ENCODE measurements at regions not wholly inside any gene's neighbourhood (a gene's known extent, or its start where the extent isn't known, plus 50 kb on each side); places are given as distances from the start of the nearest gene placed in this dataset.
A peak's percentile ranks its signal among the peaks of the same experiment; 100 is the strongest.
"Not testable (repeated sequence)": the region's sequence is repeated elsewhere in the genome, so short reads cannot be mapped to it uniquely, and the experiment has no call there.

DNA sequence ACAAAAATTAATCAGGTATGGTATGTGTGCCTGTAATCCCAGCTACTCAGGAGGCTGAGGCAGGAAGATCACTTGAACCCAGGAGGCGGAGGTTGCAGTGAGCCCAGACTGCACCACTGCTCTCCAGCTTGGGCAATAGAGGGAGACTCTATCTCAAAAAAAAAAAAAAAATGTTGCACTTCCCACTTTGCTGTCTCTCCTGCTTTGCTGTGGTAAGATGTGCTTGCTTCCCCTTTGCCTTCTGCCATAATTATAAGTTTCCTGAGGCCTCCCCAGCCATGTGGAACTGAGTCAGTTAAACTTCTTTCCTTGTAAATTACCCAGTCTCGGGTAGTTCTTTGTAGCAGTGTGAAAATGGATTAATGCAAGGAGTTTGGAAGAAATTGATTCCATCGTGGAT is 120.3 kb upstream of the CFAP20DC start:
- DNase-seq: not testable (repeated sequence)

DNA sequence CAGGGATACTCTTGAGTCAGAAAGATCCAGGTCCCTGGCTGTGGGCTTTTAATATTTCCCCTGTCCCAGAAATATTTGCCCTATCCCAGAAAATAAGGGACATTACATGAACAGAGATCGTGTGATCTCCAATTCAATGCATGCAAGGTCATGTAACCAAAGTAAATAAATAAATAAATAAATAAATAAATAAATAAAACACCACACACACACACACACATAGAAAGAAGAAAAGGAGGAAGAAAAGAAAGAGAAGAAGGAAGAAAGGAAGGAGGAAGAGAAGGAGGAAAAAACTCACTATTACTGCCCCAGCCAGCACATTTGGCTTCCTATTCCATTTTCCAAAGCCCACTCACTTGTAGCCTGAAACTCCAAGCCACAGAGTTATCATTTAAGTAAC is 117.9 kb upstream of the CFAP20DC start:
- no peak for DNase-seq

DNA sequence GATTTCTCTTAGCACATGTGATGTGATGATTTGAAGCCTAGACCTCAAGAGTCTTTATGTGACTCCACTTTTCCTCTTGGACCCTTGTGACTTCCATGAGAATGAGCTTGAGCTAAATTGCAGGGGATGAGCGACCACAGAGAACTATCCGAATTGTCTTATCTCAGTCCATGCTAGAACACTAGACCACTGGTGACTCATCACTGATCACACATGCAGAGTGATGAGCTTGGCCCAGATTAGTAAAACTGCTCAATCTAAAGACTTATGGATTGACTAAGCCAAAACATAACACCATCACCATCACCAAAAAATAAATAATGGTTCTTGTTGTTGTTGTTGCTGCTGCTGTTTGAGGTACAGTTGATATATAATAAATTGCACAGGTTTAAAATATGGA is 114.1 kb upstream of the CFAP20DC start:
- DNase-seq: no peak

DNA sequence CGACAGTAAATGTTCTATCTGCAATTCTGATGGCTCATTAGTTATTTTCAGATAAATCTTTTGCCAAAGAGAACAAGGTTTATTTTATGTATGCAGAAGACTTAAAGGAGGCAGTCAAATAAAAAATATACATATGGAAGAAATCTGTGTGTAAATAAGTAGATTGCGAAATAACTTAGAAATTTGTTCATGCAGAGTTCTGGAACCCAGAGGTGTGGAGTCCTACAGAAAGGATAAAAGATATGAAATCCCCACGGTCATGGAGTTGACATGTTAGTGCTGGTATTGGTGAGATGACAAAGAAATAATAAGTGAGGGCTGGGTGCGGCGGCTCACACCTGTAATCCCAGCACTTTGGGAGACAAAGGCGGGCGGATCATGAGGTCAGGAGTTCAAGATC is 111.2 kb upstream of the CFAP20DC start:
- DNase-seq: no peak

DNA sequence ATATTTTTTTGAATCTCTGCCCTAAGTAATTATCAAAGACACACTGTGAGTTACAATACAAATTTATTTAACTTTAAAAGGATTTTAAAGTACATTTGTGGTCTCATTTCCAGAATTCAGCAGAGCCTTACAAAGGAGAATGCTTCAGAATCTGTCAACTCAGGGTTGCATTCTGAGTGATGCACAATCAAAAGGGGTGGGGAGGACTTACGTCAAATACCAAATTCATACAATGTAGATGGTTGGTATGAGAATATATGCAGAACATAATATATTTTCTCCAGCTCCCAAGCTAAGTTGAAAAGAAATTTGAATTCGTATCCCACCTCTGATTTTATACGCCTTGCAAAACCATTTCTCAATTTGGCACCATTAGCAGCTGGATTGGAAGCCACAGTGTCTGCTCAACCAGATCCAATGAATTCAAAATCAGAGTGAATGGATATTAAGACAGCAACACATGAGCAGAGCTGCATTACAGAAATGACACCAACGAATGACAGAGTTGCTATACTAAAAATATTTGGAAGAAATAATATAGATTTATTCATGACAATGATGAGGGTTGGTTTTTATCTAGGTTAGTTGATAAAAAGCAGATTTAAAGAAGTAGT is 110.4 kb upstream of the CFAP20DC start:
- DNase-seq: no peak

DNA sequence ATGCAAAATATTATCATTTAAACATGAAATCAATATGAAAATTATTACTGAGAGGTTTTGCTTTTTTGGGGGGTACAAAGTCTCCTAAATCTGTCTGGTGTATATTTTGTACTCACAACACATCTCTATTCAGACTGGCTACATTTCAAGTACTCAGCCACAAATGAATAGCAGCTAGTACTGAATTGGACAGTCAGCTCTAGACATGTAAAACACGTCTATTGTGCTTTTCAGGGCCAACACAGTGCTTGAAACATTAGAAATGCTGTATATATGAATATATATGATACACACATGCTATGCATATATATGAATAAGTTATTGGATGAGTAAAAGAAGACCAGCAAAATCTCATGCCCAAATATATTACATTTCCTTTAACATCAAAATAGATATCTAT is 103.8 kb upstream of the CFAP20DC start:
- no peak for DNase-seq

DNA sequence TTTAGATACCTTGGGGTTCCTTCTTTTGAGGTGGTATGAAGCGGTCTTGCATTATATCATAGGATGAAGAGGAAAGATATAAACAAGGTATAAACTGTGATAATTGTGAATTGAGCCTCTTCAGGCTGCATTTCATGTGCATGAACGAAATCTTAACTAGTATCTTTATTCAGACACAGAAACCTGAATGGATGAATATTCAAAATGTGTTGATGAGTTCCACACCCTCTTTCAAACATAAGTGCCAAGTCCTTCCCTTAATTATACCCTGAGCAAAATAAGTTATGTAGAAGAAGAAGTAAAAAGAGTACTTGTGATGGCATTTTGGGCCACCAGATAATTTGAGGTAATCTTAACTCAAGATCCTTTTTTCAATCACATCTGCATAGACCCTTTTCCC is 103.1 kb upstream of the CFAP20DC start:
- no peak for DNase-seq

DNA sequence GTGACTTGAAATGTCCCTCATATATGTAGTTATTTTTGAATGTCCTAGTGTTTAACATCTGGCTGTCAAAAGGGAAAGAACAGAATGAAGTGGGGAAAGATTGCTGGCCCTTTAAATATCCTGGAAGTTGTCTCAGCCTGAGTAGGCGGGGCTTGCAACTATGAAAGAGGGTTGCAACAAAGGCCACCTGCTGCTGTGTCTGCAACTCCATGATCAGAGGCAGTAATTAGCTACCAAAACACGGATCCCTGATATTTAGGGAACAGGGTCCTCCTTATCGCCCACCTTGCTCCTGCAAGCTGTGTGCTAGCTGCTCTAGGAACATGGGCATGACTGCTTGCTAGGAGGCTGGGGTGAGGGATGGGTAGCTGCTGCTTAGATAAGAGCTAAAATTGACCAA is 100.2 kb upstream of the CFAP20DC start:
- no peak for DNase-seq

DNA sequence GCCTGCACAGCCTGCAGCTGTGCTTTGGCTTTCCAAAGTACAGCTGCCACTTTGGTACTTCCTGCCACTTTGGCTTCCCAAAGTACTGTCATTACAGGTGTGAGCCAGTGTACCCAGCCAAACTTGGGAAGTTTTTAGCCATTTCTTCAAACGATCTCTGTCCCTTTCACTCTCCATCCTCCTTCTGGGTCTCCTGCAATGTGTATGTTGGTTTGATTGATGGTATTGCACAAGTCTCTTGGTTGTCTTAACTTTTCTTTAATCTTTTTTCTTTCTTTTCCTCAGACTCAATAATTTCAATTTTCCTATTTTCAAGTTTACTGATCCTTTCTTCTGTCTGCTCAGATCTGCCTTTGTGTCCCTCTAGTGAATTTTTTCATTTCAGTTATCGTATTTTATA is 99.3 kb upstream of the CFAP20DC start:
- no peak for DNase-seq

DNA sequence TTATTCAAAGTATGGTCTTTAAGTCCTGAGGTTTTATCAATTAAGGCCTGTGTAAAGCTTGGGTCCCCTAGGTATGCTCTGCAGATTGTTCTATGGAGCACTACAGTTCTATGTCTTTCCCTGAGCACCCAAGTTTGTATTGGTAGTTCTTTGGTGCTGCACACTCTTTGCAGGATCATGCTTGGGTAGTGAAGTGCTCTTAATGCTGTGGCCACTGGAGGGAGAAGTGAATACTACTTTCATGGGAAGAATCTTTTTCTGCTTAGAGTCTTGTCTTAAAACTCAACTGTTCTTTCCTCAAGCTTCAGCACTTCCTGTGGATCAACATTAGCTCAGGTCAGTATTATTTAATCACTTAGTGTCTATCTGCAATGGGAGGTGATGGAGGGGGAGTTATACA is 93.6 kb upstream of the CFAP20DC start:
- no peak for DNase-seq

DNA sequence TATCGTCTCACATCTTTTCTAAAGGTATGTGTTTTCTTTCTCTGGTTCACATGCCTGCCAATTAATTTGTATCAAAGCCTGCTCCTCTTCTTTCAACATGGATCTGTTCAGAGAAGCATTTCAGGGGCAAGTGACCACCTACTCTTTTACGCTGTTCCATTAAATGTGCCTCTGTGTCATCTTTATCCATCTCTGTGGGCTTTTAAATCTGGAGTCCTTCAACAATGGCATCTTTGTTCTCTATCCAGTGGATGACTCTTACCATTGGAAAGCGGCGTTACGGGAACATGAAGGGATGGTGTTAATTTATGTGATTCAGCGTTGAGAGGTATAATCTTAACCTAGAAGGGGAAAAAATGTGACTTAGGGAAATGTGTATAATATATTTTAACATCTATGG is 92.7 kb upstream of the CFAP20DC start:
- DNase-seq: no peak

DNA sequence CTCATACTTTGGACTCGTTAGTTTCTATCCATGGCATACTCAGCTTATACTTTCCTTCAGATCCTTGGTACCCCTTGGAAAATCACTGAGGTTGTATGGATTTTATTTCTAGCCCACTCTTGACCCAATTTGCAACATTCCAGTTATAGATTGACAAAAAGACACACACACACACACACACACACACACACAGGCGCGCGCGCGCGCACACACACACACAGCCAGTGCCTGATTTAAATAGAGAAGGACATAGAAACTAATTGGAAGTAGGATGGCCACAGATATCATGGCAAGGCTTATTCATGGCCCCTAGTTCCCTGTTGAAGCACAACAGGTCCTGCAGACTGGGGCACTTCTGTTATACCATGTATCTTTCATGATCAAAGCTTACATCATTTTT is 89.1 kb upstream of the CFAP20DC start:
- no peak for DNase-seq

DNA sequence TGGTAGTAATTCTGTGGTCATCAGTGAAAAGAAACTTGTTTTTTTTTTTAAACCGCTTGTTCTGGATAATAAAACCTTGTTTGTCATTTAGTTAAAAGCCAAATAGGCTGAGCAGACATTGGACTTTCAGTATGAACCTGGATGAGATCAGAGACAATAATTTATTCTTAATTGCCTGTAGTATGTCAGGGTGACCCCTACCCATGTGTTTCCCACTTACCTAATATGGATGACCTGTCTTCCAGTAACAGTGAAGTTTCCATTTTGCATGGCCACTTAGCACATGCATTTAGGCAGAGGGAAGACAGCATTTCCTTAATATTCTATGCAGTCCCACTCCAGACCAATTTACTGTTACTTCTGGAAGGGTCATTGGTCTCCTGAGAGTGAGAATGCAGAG is 87.6 kb upstream of the CFAP20DC start:
- no peak for DNase-seq

DNA sequence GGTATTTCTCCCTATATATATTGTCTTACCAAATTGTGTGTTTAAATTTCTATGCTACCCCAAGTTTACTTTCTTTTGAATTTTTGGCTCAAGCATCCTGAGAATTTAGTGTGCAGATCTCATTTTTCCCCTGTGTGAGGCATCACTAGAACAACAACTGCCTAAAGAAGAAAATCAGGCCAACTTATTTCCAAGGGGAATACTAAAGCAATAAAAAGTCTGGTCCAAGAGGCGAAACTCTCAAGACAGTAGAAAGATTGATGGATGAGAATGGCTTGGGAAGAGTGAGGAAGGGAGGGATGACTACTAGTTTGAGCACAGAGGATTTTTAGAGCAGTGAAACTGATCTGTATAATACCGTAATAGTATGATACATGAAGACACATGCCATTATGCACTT is 86.3 kb upstream of the CFAP20DC start:
- no peak for DNase-seq

DNA sequence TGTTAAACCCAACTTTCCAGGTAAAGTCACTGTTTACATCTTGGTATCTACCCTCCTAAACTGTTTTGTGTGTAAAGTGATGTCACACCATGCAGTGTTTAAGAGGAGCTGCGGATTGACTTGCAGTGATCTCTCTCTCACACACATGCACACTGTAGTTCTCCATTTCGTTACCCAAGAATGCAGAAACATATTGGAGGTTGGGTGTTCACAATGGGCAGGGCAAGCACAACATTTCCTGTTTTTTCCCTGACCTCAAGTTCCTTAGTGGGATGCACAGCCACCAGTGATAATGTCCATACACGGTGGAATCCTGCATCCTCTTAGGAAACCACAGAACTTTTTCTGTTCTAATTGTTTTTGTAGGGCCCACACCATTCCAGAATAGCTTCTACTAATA is 85.3 kb upstream of the CFAP20DC start:
- DNase-seq: no peak

DNA sequence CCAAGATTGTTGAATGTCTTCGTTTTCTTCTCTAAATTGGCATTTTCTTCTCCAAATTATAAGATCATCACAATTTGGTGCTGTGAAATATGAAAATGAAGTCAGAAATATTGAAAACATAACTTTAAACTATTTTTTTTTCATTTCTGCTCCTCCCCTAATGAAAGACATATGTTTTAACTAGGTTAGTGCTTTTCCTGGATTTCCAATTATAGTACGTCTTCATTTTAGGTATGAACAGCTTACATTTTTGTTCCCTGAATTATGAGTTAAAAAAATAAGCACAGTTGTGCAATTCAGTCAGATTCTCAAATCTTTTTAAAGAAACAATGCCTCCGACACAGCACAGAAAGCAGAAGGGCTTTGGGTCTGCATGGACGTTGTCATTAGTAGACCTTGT is 83.5 kb upstream of the CFAP20DC start:
- DNase-seq: no peak

DNA sequence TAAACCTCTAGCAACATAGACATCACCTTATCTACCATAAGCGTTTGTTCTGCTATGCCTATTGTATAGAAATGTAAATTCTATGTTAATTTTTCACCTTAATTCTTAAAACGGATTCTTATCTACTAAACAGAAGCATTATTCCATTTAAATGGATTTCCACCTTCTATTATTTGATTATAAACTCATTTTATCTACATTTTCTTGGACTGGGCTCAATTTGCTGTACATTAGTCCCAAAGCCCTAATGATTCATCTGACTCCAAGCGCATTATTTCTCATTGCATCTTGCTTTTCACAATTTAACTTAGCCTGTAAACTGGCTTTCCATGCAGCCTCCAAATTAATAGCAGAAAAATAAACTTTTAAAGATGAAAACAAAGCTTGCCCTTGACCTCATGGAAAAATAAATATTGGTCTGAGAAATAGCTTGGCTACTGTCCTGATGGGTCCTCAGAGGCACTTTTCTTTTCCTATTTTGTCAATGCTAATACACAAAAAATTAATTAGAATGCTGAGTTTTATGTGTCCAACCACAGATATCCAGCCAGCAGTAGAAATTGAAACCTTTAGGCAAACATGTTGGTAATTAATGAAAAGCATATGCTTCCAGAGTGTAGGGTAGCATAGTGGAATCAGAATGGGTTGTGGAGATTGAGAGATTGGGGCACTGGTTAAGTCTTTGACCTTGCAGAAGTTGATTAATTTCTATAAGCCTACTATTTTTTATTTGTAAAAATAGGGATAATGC is 81.4 kb upstream of the CFAP20DC start:
- no peak for DNase-seq

DNA sequence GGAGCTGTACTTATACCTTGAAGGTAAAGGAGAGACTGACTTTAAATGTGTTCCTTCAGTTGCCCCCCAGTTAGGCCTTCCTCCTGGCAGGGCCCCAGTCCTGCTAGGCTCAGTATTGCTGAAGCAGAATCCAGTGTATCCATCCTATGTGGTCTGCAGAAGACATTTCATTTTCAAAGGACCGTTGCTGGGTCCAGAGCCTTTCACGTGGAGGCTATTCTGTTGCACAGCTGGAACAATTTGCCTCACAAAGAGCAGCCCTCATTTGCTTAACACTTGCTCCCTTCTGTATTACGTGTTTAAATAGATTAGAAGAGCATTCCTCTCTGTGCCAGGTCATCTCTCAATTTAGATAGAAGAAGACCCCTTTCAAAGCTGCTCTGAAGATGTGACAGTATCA is 78.9 kb upstream of the CFAP20DC start:
- DNase-seq: no peak

DNA sequence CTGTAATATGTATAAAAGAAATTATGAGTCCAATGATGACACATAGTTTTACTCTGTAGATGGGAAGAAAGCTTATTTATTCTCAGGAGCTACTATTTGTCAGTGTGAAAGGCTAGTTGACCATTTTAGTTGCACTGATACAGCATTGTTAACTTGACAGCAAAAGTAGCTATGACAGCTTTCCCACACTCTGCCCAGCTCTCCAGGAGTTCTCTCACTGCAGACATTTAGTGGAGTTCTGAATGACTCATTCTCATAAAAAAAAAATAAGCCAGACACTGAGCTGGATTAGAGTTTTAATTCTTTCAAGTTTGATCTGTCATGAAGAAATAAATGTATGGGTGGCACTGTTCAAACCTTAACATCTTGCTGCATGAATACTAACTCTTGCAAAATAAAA is 77.2 kb upstream of the CFAP20DC start:
- DNase-seq: no peak

DNA sequence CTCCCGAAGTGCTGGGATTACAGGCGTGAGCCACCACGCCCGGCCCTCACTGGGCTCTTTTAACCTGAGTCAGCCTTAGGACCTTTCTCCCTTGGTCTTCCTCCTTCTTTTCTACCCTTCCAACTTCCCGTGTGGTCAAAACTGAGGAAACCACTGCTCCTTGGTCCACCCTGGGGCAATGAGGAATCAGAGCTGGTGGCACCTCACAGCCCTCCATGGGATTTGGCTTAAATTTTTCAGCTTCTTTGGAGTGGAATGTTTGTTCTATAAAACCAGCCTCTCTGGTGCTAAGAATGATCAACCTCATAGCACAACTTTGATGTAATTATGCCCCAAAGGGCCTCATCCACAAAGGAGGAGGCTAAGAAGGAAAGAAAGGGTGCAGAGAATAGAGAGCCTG is 76.6 kb upstream of the CFAP20DC start:
- no peak for DNase-seq

DNA sequence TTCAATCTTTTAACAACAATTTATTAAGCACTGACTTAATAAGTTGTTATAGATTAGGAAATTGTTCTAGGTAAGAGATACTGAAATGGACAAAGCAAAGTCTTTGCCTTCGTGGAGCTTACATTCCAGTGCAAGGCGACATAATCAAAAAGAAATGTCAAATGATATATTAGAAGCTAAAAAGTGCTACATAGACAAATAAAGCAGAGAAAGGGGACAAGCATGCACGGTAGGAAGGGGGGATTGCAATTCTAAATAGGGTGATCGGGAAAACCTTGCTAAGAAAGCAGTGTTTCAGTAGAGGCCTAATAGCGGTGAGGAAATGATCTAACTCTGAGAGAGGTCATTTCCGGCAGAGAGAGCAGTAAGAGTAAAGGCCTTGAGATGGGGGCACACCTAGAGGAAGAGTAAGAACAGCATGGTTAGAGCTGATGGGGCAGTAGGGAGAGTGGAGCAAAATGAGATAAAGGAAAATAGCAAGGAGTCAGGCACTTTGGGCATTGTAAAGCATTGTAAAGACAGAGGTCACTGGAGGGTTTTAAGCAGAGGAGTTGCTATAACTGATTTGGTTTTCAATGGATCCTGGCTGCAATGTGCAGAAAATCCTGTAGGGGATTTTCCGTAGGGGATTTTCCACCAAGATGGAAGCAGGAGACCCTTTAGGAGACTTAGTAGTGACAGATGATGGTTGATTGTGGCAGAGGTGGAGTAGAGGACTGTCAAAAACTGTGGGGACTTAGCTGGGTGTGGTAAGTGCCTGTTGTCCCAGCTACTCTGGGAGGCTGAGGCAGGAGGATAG is 71.7 kb upstream of the CFAP20DC start:
- DNase-seq: no peak

DNA sequence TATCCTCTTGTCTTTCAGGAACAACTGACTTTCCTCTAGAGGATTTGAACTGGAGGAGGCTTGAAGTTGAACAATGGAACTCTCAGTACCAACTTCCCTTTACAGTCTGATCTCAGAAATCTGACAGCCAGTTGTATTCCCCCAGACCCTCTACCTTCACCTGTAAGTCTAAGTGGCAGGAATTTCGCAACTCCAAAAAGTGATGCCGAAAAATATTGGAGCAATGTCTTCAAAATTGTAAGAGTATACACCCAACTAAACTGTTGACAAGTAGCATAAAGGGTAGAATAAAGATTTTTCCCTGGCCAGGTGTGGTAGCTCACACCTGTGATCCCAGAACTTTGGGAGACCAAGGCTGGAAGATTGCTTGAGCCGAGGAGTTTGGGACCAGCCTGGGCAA is 69.1 kb upstream of the CFAP20DC start:
- no peak for DNase-seq

DNA sequence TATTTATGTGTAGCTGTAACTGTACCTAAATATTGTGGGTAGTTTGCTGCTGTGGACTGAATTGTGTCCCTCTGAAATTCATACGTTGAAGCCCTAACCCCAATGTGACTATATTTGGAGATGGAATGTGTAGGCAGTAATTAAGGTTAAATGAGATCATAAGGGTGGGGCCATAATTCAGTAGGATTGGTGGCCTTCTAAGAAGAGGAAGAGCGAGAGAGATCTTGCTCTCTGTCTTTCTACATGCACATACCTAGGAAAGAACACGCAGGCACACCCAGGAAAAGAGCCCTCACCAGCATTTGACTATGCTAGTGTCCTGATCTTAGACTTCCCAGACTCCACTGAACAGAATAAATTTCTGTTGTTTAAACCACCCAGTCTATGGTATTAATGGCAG is 67.6 kb upstream of the CFAP20DC start:
- no peak for DNase-seq

DNA sequence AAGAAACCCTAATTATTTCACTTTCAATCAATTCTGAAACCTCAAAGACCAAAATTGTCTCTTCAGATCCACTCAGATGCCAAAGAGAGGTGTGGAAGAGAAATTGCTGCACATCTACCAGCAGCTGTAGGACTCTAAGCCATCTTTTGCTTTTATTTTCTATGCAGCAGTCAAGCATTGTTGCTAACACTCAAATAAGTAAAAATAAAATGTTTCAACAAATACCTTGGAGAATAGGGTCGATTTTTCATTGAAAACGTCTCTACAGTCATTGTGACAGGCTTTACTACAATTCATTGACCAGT is 66.4 kb upstream of the CFAP20DC start:
- peak; percentile 7 for DNase-seq

Measured in DMS79 (cell line).